Smooth muscle cell (in vitro differentiated cells): ENCODE measurements at regions not wholly inside any gene's neighbourhood (a gene's known extent, or its start where the extent isn't known, plus 50 kb on each side); places are given as distances from the start of the nearest gene placed in this dataset.

ENCODE experiments used
- DNase-seq: peaks from one replicate; lab custom pipeline; 2025; ENCODE audit not compliant: unreplicated experiment; lab: John Stamatoyannopoulos, UW
- H2AFZ ChIP-seq: fragments of 200-600 bp; sonication (generic); 2 replicates; pipeline ENCODE4 v1.6.0; 2016; ENCODE audit warnings: antibody characterized with exemption, low read depth, mild to moderate bottlenecking
- H3F3A ChIP-seq: fragments of 200-600 bp; sonication (generic); 2 replicates; pipeline ENCODE4 v1.6.0; 2017; ENCODE audit warnings: antibody characterized with exemption, low read depth
- H3K27ac ChIP-seq: fragments of 200-600 bp; sonication (generic); 2 replicates; pipeline ENCODE4 v1.5.1; 2016; ENCODE audit warnings: low read depth, mild to moderate bottlenecking
- H3K27me3 ChIP-seq: fragments of 200-600 bp; sonication (generic); 2 replicates; pipeline ENCODE4 v1.6.1; 2016; ENCODE audit warnings: low read depth, mild to moderate bottlenecking
- H3K36me3 ChIP-seq: fragments of 200-600 bp; sonication (generic); 2 replicates; pipeline ENCODE4 v1.5.1; 2016; ENCODE audit warnings: low read depth
- H3K4me1 ChIP-seq: fragments of 200-600 bp; sonication (generic); 2 replicates; pipeline ENCODE4 v1.5.1; 2016; ENCODE audit warnings: low read depth
- H3K4me2 ChIP-seq: fragments of 200-600 bp; sonication (generic); 2 replicates; pipeline ENCODE4 v1.6.0; 2016; ENCODE audit warnings: mild to moderate bottlenecking
- H3K4me3 ChIP-seq: fragments of 200-600 bp; sonication (generic); 2 replicates; pipeline ENCODE4 v1.5.1; 2016; ENCODE audit warnings: mild to moderate bottlenecking
- H3K79me2 ChIP-seq: fragments of 200-600 bp; sonication (generic); 2 replicates; pipeline ENCODE4 v1.6.0; 2016; ENCODE audit warnings: low read depth, mild to moderate bottlenecking
- H3K9ac ChIP-seq: fragments of 200-600 bp; sonication (generic); 2 replicates; pipeline ENCODE4 v1.6.0; 2016; ENCODE audit warnings: low read depth
- H3K9me3 ChIP-seq: fragments of 200-600 bp; sonication (generic); replicated peaks from 2 replicates; pipeline ENCODE4 v1.5.1; 2016; ENCODE audit warnings: low read depth
- H4K20me1 ChIP-seq: fragments of 200-600 bp; sonication (generic); 2 replicates; pipeline ENCODE4 v1.6.0; 2016; ENCODE audit warnings: low read depth
- CTCF ChIP-seq: fragments of 200-600 bp; sonication (generic); IDR thresholded peaks from 2 replicates; pipeline ENCODE4 v1.5.1; 2017; ENCODE audit warnings: borderline replicate concordance, mild to moderate bottlenecking, antibody characterized with exemption; ENCODE audit not compliant: insufficient read depth, poor library complexity, severe bottlenecking
- WGBS: methylation state at CpG from one replicate; pipeline ENCODE4 v1.1.7; 2016; ENCODE audit warnings: low lambda C conversion rate; 5-methylcytosine and 5-hydroxymethylcytosine counted together

DNA sequence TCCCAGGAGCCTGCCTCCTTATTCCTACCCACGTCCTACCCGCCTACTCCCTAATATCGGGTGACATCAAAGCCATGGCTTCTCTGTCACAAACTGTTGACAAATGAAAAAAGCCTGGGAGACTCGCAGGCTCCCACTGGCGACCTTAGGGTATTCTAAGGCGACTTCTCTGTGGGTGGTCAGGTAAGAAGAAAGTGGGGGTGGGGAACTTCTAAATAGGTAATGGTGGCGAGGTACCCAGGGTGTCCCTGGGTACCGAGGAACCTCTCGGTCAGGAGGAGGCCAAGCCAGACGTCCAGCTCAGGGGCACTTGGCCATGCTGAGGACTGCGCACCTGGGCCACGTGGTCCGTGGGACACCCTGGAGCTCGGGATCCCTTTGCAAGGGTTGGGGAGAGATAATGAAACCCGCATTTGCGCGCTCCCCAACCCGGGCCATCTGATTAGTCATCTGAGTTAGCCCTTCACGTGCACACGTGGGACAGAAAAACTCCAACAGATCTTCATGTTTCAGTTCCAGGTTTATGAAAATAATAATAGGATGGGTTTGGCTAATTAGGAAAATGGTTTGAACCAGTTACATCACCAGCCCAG, 78.2 kb downstream of the NR2F2 start:
- Histone ChIP-seq H2AFZ (no peak overlapping the region), H3K4me1 (peaks cover 29% of the 10 kb centered on the region), H4K20me1 (no peaks in the 10 kb centered on the region), H3K36me3 (no peaks in the 10 kb centered on the region), H3F3A (no peaks in the 10 kb centered on the region), H3K9ac (no peak overlapping the region), H3K4me3 (peak overlapping the region; percentile 38), H3K27ac (no peak overlapping the region), H3K27me3 (peaks cover 100% of the 10 kb centered on the region), H3K9me3 (no peaks in the 10 kb centered on the region), H3K79me2 (no peaks in the 10 kb centered on the region), H3K4me2 (peak overlapping the region; percentile 86)
- WGBS, result 8% methylated on average over 20 of the region's 20 CpGs
- no peak for DNase-seq
- no peak for TF ChIP-seq CTCF

DNA sequence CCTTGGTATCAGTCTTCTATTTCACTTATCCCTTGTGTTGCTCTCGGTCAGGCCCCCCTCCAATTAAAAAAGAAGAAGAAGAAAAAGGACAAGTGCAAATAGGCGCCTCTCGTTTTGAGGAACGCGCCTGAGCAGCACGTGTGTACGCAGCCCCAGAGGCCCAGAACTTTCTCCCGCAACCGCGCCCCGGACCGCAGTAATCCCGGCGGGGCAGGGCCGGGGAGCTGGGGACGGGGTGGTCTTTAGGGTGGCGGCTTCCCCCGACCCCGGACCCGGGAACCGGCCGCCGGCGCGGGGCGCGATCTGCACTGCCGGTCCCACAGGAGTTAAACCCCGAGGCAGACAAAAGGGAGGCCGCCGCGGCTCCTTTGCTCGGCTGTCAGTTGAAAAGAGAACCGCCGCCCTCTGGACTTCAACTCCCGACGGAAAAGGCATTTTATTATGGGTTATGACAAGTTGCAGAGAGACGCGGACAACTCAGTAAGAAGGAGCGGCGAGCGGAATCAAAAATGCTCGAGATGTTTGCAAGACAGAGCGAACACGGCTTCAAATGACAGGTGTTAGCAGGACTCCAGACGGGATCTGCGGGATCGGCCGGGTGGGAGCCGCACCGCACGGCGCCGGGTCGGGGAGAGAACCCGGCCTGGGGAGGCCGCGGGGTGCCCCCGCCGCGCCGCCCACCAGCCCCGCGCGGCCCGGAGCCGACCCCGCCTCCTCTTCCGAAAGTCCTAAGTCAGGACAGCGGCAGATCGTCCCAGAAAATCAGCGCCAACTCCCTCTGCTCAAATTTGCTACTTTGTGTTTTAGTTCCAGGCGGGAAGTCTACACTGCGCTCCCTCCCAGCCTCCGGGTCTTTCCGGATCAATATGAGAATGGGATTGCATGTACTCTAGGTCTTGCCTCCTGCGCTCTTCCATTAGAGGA, 79.0 kb downstream of the NR2F2 start:
- peak overlapping the region; percentile 62 for H2AFZ ChIP-seq
- H3K4me2 ChIP-seq, result peak overlapping the region; percentile 86
- H3K9ac ChIP-seq, result no peak overlapping the region
- 3% methylated on average over 74 of the region's 77 CpGs for WGBS
- no peaks in the 10 kb centered on the region for H3K36me3 ChIP-seq
- peak overlapping the region; percentile 38 for H3K4me3 ChIP-seq
- H3F3A ChIP-seq, result no peaks in the 10 kb centered on the region
- peaks cover 29% of the 10 kb centered on the region for H3K4me1 ChIP-seq
- H3K9me3 ChIP-seq, result no peaks in the 10 kb centered on the region
- H4K20me1 ChIP-seq, result no peaks in the 10 kb centered on the region
- DNase-seq, result no peak
- peaks cover 100% of the 10 kb centered on the region for H3K27me3 ChIP-seq
- H3K27ac ChIP-seq, result no peak overlapping the region
- TF ChIP-seq CTCF, result no peak
- no peaks in the 10 kb centered on the region for H3K79me2 ChIP-seq

GRCh38 chr15:96410175-96411055, 79.9 kb downstream of the NR2F2 start:
- no peak overlapping the region for H2AFZ ChIP-seq
- no peak overlapping the region for H3K9ac ChIP-seq
- no peaks in the 10 kb centered on the region for H3F3A ChIP-seq
- peak overlapping the region; percentile 86 for H3K4me2 ChIP-seq
- no peak overlapping the region for H3K27ac ChIP-seq
- no peaks in the 10 kb centered on the region for H4K20me1 ChIP-seq
- DNase-seq, result no peak
- 7% methylated on average over 16 of the region's 16 CpGs for WGBS
- H3K4me1 ChIP-seq, result peaks cover 29% of the 10 kb centered on the region
- no peak for TF ChIP-seq CTCF
- peaks cover 100% of the 10 kb centered on the region for H3K27me3 ChIP-seq
- H3K4me3 ChIP-seq, result no peak overlapping the region
- no peaks in the 10 kb centered on the region for H3K36me3 ChIP-seq
- H3K79me2 ChIP-seq, result no peaks in the 10 kb centered on the region
- H3K9me3 ChIP-seq, result no peaks in the 10 kb centered on the region
